GM18858 (cell line): ENCODE measurements at regions not wholly inside any gene's neighbourhood (a gene's known extent, or its start where the extent isn't known, plus 50 kb on each side); places are given as distances from the start of the nearest gene placed in this dataset.

Experiments used
- ATAC-seq: cut with Tn5 transposase; IDR thresholded peaks from one replicate; pipeline ENCODE4 v1.9.1; 2021; ENCODE audit not compliant: unreplicated experiment

DNA sequence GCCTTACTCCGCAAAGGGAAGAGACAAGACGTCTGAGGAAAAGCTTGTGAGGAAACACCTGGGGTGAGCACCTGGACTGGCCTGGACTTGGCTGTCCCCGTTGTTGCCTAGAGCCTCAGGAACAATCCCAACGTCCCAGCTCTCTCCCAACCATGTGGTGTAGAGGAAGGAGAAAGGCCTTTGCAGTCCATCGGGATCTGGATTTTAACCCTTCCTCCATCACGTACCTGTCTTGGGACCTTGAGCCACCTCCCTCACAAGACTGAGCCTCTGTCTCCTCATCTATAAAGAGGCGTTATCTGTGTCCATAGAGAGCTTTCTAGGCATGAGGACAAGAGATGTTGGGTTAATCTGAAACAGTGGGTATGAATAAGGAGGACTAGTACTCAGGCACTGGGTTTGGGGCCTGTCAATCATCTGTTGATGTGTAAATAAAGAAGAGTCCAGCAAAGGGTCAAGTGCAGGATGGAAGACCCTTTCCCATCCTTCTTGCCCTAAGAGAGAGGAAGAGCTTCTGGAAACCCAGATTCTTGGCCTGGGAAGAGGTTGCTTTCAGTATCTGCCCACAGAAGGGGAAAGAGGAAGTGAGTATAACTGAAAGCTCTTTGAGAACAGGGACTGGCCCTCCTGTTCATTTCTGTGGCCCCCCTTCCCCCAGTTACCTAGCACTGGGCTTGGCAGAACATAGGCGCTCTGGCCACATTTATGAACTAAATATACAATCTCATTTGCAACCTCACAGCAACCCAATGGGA, 137.1 kb downstream of the PJA1 start:
- peak; percentile 74 for ATAC-seq

DNA sequence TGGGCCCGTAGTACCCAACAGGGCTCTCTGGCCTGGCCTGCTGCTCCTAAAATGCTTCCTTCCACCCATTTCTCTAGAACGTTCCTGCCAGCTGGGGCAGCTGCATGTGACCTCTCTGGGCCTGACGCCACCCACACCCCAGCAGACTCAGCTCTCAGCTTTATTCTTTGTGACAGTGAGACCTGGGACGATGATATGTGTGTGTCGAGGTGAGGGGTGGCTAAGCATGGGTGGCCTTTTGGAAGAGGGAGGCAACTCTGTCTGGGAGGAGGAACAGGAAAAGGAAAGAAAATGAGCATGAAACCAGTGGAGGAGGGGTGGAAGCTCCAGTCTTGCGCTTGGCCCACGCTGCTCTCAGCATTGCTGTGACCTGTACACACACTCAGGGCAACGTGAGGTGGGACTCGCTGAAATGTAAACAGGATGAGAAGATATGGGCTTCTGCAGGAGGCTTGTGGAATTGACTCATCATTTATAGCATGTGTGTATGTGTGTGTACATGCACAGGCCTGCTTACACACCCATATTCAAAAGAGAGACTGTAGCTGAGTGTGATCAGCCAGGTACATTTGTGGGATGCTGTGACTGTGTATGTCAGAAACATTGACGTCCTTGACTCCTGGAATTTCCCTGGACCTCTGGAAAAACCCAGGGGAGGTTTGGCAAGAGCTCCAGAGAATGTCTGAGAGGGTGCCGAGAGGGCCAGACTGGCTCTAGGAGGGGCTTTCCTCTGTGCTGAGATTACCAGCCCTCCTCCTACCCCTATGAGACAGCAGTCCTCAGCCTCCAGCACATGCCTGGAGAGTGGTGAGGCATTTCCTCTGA, 137.9 kb downstream of the PJA1 start:
- ATAC-seq = peak; percentile 27

GRCh38 chrX:69025802-69026301, 139.4 kb downstream of the PJA1 start:
- no peak for ATAC-seq

DNA sequence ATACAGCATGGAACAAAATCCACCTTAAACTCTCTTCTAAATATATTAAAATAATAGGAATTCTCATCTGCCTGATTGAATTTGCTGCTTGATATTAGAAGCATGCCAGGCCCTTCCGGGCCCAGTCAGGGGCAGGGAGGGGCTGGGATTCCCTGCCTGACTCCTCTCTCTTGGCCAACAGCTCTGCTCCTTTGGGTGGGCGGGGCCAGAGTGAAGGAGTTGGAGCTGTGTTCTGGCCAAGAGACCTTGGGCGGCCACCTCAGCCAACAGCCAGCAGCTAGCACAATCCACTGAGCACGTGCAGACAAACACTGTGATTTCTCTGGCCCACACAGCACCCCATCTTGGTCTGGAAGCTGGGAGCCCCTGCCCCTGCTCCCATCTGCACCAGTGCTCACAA, 140.3 kb downstream of the PJA1 start:
- ATAC-seq = no peak

GRCh38 chrX:69024161-69024736, 141.0 kb downstream of the PJA1 start:
- ATAC-seq = no peak

DNA sequence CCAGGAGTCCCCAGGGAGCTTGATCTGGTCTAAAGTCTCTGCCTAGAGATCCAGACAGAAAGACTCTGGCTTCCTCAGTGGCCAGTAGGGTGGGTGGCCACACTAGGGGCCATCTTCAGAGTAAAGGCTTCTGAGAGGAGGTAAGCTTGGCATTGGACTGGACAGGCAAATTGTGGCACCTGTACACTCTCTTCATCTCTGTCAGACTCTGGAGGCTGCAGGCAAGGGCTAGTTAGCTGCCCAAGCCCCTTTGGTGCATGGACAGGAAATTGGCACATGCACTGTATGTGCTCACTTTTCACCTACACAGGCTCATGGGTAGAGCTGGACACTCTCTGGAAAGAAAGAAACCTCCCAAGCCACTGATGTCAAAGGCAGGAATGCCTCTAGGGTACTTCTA, 142.8 kb downstream of the PJA1 start:
- no peak for ATAC-seq

DNA sequence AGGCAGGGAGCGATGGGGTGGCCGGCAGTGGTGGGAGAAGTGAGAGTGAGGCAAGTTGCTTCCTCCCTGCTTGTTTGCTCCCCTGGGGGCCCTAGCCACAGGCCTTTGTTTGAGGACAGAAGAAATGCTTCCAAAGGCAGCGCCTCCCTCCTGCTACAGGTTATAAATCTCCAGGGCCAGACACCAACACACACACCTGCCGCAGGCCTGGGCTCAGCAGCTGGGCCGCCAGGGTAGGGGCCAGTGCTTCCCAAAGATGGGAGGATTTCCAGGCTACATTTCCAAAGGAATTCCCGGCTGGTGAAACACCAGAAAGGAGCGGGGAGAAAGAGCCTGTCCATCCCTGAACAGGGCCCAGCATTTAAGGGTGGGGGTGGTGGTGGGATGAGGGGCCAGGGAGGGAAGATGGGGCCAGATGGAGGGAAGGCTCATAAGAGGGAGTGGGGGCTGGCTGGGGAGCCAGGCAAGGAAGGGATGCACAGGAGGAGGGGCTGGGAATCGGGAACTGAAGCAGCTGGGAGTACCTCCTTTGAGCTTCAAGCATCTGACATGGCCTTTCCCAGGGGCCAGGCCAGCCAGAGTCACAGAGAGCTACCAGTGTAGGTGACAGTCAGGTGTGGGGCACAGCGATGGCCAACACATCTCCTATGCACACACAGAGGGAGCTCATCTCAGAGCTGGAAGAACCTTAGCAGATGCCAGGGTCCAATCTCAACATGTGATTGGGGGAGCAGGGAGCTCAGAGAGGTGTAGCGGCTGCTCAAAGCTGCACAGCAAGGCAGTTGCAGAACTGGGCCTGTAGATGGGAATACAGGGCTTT, 143.9 kb downstream of the PJA1 start:
- ATAC-seq = no peak

GRCh38 chrX:69020316-69020715, 144.9 kb downstream of the PJA1 start:
- no peak for ATAC-seq

DNA sequence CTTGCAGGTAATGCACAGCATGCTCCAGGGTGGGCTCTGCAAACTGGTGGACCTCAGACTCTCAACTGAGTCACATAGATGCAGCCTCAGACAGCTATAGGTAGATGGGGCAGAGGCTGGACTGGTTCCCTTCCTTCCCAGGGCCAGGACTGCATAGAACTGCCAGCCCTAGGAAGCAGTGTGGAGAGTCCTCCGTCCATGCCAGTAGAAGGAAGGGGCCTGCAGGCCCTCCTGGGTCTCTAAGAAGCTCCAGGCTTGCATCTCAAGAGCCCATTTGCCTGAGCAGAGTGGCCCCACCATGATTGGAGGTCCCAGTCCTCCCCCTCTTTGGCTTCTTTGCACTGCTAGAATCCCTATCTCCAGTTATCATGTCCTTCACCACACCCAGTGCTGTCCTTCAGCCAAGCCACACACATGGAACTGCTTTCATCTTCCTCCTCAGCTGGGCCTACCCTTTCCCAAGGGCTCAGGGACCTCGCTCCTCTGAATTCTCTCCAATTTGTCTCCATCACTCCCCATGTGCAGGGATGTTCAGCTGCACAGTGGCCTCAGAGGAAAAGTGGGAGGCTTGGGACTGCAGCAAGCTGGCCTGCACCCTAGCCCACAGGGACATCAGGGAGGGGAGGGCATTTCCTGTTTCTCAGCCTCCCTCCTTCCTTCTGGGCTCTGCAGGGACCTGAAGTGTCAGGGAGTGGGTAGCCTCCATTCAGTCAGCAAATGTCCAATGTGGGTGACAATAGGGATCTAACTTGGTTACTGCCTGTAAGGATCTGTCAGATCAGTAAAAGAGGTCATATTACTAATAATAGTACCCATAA, 146.0 kb downstream of the PJA1 start:
- no peak for ATAC-seq

DNA sequence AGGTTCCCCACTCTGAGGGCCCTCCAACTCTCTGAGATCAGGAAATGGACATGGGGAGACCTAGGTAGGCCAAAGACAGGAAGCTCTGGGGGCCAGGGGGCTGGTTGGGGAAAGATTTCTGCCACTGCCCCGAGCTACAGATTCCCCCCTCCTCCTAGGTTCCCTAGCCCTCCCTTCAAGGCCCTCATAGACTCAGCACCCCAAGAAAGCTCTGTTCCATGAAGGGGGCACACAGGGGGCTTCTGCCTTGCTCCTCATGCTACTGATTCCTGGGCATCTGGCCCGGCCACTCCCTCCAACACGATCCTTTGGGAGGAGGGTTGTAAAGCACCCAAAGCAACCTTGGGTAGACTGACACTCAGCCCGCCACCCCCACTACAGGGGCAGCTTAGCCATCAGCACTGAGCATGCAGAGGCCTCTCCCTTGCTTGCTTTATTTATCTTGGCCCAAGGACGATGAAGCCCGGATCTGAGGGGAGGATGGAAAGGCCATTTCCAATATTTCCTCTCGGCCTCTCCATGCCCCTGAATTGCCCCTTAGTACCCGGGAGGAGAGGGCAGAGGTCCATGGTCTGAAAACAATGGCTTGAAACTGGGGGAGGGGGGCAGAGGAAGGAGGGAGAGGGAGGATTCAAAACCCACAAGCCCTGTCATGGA, 146.7 kb downstream of the PJA1 start:
- ATAC-seq = no peak

DNA sequence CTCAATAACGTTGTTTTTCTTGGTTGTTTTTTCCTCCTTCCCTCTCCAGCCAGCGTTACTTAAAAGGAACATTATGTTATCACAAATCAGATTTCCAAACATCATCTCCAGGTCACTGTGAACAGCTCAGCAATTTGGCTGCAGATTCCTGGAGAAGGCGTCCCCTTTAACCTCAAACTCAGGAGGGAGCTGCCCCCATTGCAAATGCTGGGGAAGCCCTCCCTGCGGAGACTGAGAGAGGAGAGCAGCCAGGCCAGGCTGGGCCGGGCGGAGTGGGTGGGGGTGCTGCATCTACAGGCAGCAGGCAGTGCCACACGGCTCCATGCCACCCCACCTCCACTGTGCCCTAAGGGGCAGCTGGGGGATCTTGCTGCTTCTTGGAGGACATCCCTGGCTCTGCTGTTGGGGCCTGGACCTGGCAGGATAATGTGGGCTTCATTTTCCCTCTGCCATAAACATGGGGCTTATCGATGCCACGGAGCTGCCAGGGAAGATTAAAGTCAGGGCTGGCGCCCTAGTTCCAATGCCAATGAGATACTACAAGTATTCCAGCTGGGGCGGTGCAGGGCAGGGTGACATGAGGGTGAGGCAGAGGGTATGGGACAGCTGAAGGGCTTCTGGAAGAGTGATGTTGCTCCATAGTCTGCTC, 148.8 kb downstream of the PJA1 start:
- no peak for ATAC-seq

DNA sequence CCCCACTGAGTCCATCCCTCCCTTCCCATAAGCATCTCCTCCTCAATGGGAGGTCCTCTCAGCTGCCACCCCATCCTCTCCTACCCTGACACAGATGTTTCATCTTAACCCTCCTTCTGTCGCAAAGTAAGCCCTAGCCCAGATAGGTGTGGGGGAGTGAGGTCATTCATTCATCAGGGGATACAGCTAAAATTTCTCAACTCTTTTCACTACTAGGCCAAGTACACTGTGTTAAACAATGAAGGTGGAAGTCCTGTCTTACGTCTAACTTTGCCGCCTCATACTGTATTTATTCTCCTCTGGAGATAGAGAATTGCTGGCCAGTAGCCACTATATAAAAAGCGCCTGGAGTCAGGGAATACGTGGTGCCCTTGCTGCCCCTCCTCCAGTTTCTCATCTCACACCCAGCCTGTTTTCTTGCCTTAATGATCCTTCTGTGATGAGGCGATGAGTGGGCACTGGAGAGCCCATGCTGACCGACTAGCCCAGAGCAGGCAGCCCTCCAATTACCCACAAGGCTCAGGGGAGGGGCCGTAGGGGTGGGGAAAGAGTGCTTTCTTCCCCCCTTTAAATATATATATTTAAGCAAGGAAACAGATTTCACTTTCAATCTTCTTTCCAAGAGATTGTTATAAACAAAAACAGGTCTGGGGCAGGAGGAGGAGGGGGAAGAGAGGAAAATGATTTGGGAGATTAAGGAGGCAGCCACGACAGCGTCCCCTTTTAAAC, 149.5 kb downstream of the PJA1 start:
- no peak for ATAC-seq

- no peak for ATAC-seq
Measured at GRCh38 chrX:69015156-69015555, 150.1 kb downstream of the PJA1 start.

- no peak for ATAC-seq
Measured at GRCh38 chrX:69014200-69014599, 151.1 kb downstream of the PJA1 start.

DNA sequence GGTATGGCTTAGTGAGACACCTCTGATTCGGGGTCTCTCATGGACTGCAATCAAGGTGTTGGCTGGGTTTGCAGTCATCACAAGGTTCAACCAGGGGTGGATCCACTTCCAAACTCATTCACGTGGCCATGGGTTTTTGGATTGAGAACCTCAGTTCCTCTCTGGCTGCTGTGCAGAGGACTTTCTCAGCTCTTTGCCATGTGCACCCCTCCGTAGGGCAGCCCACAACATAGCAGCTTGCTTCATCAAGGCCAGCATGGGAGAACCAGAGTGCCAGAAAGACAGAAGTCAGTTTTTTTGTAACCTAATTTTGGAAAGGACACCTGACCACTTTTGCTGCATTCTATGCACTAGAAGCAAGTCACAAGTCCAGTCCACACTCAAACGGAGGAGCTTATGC, 154.9 kb downstream of the PJA1 start:
- no peak for ATAC-seq

GRCh38 chrX:69000877-69001276, 164.4 kb downstream of the PJA1 start:
- ATAC-seq = no peak

DNA sequence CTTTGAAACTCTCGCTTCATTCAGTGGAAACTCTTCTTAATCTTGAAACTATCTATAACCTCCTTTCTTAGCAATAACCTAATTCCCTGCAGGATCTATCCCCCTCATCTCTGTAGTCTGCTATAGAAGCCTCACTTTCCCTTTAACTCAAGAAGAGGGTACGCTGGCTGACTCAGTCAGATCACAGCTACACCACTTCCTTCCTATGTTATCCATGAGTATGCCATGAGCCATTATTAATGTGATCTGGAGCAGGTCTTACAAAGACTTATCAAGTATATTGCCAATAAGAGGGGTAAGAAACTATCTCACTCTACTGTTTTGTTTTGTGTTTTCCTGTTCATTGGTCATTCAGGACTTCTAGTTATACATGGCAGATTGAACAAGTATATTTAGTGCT, 165.3 kb downstream of the PJA1 start:
- ATAC-seq = no peak

DNA sequence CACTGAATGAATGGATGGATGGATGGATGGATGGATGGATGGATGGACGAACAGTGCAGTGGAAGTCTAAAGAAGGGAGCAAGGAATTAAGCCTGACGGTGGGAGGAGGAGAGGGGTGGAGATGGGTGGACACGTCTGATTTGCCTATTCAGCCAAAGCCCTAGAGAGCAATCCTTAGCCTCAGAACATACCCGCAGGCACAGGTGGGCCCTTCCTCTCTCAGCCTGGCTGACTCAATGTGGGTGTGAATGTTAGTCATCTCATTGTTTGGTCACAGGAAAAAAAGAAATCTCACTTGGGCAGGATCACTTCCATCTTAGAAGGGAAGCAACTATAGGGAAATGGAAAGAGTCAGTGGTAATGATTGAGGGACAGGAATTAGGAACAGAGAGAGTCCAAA, 165.9 kb downstream of the PJA1 start:
- no peak for ATAC-seq

DNA sequence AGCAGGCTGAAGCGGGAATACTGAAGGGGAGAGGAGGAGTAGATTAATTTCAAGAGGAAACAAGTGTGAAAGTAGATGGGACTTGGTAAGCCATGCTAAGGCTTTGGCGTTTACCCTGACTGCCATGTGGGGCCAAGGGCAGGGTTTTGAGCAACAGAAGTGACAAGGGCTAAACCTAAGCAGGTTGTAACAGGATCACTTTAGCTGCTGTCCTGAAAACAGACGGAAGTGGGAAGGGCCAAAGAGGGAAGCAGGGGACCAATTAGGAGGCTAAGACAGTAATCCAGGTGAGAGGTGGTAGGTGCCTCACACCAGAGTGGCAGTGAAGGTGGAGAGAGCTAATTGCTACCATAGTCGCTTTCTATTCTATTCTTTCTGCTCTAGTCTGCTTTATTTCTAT, 166.5 kb downstream of the PJA1 start:
- no peak for ATAC-seq
